Inflammatory macrophage treated with lipopolysaccharide for 1 hour (primary cell): ENCODE measurements at regions not wholly inside any gene's neighbourhood (a gene's known extent, or its start where the extent isn't known, plus 50 kb on each side); places are given as distances from the start of the nearest gene placed in this dataset.
A peak's percentile ranks its signal among the peaks of the same experiment; 100 is the strongest.

Source experiments
- DNase-seq, 2 donors: peaks; one replicate each; pipeline ENCODE4 v3.0.0-alpha.2; 2020 to 2022

- no peak for DNase-seq
These were observed 130.0 kb upstream of the PTPN1 start for GRCh38 chr20:50379991-50380696.

GRCh38 chr20:50380697-50381040, 129.5 kb upstream of the PTPN1 start:
- no peak for DNase-seq

- no peak for DNase-seq
These were observed 129.0 kb upstream of the PTPN1 start for GRCh38 chr20:50381075-50381732.

GRCh38 chr20:50381771-50382593, 128.2 kb upstream of the PTPN1 start:
- peak; percentile 36 to 48 for DNase-seq

- no peak for DNase-seq
These were observed 124.2 kb upstream of the PTPN1 start for GRCh38 chr20:50385733-50386640.

GRCh38 chr20:50386641-50386960, 123.6 kb upstream of the PTPN1 start:
- no peak for DNase-seq

- no peak for DNase-seq
These were observed 122.8 kb upstream of the PTPN1 start for GRCh38 chr20:50387218-50387995.

- DNase-seq = no peak
These were observed 122.2 kb upstream of the PTPN1 start for GRCh38 chr20:50387996-50388332.

GRCh38 chr20:50388733-50389437, 121.3 kb upstream of the PTPN1 start:
- no peak for DNase-seq

GRCh38 chr20:50389438-50389807, 120.8 kb upstream of the PTPN1 start:
- DNase-seq = no peak

GRCh38 chr20:50389808-50390684, 120.1 kb upstream of the PTPN1 start:
- no peak for DNase-seq

- DNase-seq = no peak
These were observed 119.3 kb upstream of the PTPN1 start for GRCh38 chr20:50390685-50391443.

GRCh38 chr20:50391444-50392137, 118.6 kb upstream of the PTPN1 start:
- no peak for DNase-seq

GRCh38 chr20:50392138-50392866, 117.9 kb upstream of the PTPN1 start:
- DNase-seq = peak; percentile 35 to 44

GRCh38 chr20:50393242-50393641, 116.9 kb upstream of the PTPN1 start:
- DNase-seq = no peak

- DNase-seq = no peak
These were observed 116.1 kb upstream of the PTPN1 start for GRCh38 chr20:50393990-50394561.

GRCh38 chr20:50394569-50394968, 115.6 kb upstream of the PTPN1 start:
- DNase-seq = peak; percentile 70 to 72

GRCh38 chr20:50395251-50395729, 114.9 kb upstream of the PTPN1 start:
- no peak for DNase-seq
